Activated CD8-positive, alpha-beta memory T cell treated with anti-CD3 and anti-CD28 coated beads, Interleukin-2, amount 50 U/mL, for 48 hours (primary cell): ENCODE measurements at regions not wholly inside any gene's neighbourhood (a gene's known extent, or its start where the extent isn't known, plus 50 kb on each side); places are given as distances from the start of the nearest gene placed in this dataset.

Source experiments
- DNase-seq: peaks from one replicate; pipeline ENCODE4 v3.0.0-alpha.2; 2020

- no peak for DNase-seq
Measured at GRCh38 chr12:83408851-83409250, 722.1 kb downstream of the TMTC2 start.

DNA sequence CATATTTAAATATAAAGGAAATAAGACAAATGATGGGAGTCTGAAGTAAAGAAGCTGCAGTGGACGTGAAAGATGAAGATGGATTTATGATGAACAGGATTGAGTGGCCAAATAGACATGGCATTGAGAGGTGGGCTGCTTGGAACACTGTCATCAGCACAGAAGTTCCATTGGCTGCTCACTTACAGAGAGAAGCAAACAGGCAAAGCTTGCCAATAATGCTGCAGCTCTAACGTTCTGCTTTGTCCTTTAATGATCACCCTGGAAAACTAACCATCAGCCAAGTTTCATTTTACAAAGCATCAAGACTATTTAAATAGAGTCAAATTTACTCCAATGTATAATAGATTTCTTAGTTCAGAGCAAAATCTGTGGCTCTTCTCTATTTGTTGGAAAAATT is 721.4 kb downstream of the TMTC2 start:
- no peak for DNase-seq

GRCh38 chr12:83404521-83404920 is 717.8 kb downstream of the TMTC2 start:
- no peak for DNase-seq

DNA sequence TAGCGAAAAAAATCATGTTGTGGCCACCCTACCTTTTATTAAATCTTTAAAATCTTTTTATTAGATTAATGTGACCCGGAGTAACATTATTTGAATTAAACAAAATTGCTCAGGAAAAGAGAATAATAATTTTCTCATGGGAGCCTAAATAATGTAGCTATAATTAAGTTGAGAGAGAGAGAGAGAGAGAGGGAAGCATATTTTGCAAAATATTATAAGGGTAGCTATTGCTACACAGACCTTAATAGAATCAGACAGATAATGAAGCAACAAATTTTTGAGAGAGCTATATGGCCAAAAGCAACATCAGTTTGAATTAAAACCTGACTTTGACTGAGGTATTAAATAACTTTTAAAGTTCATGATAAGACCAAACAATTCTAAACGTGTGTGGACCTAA is 703.5 kb downstream of the TMTC2 start:
- no peak for DNase-seq

DNA sequence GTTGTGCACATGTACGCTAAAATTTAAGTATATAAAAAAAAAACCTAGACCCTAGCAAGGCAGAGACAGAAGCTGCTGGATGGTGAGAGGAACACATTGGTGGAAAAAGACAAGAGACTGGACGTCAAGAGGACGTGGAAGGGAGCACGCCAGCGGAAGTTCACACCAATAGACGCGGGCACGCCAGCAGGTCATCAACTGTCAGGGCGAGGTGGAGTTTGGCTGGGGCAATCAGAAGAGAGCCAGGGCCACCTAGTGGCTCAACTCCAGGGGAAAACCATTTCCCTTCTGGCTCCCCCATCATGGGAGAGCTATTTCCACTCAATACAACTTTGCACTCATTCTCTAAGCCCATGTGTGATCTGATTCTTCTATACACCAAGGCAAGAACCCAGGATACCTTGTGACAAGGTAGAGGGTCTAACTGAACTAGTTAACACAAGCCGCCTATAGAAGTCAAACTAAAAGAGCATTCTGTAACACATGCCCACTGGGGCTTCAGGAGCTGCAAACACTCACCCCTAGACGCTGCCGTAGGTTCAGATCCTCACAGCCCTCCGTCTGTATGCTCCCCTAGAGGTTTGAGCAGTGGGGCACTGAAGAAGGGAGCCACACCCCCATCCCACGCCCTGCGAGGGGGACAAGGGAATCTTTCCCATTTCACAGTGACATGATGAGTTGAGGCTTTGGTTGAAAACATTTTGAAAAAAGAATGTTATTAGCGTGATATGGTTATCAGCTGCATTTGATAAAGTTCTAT is 702.7 kb downstream of the TMTC2 start:
- no peak for DNase-seq

GRCh38 chr12:83388551-83388950 is 701.8 kb downstream of the TMTC2 start:
- no peak for DNase-seq

- DNase-seq, result no peak
Measured at GRCh38 chr12:83386527-83387264, 700.0 kb downstream of the TMTC2 start.

DNA sequence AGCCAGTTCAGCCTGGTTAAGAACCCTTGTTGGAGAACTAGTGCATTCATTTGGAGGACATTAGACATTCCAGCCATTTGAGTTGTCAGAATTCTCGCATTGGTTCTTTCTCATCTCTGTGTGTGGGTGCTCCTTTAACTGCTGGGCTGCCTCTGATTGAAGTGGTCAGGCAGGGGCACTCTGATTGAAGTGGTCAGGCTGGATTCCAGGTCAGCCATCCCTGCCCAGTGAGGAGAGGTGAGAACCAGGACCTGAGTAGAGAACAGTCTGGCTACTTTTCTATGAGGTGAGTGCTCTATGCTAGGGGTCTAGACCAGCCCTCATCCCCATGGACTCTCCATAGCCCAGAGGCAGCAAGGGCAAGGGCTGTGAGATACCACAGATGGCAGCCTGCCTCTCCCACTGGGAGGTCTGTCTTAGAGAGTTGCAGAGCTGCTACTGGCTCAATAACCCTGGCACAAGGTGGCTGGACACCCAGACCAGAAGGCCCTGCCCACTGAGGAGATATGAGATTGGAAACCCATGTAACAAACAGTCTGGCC is 691.6 kb downstream of the TMTC2 start:
- no peak for DNase-seq

GRCh38 chr12:83365317-83365716 is 678.6 kb downstream of the TMTC2 start:
- no peak for DNase-seq

DNA sequence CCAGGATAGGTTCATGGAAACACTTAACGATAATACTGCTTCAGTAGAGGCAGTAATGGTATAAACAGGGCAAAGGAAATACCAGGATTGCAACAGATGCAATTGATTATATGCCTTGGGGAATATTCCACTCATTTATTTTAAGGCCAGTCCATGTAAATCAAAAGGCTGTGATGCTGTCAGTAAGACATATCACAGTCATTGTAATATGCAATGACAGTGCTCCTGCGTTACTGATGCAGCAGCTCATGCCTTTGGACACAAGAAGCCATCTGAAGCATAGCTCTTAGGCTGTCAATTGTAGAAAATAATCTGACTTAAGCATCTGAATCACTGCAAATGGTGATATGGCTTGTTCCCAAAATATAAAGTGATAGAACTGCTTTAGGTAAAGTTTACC is 674.8 kb downstream of the TMTC2 start:
- no peak for DNase-seq

DNA sequence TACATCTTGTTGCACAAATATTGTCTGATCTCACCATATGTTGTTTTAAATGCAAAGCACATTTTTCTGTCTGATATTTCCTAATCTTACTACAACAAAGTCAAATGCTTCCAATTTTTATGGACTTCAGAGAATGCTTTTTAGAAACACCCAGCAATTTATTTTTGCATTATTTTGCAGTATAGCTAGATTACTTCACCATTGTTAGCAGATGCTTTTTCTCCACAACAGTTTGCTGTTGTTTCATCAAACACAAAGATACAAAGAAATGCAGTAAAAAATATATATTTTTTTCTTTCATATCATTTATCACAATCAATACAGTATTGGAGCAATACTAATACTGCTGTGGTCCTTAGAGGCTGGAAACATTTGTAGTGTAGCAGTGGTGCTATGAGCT is 674.4 kb downstream of the TMTC2 start:
- no peak for DNase-seq

- DNase-seq, result no peak
Measured at GRCh38 chr12:83349907-83350611, 663.4 kb downstream of the TMTC2 start.

- DNase-seq, result no peak
Measured at GRCh38 chr12:83346333-83346732, 659.6 kb downstream of the TMTC2 start.

DNA sequence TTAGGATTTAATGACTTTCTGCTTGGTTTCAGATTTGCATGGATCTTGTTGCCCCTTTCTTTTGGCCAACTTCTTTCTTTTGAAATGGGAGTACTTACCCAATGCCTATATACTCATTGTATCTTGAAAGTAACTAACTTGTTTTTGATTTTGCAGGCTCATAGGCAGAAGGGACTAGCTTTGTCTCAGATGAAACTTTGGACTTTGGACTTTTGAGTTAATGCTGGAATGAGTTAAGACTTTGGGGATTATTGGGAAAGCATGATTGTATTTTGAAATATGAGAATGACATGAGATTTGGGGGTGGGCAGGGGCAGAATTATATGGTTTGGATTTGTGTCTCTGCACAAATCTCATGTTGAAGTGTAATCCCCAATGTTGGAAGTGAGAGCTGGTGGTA is 657.1 kb downstream of the TMTC2 start:
- no peak for DNase-seq

- no peak for DNase-seq
Measured at GRCh38 chr12:83335748-83336147, 649.0 kb downstream of the TMTC2 start.

DNA sequence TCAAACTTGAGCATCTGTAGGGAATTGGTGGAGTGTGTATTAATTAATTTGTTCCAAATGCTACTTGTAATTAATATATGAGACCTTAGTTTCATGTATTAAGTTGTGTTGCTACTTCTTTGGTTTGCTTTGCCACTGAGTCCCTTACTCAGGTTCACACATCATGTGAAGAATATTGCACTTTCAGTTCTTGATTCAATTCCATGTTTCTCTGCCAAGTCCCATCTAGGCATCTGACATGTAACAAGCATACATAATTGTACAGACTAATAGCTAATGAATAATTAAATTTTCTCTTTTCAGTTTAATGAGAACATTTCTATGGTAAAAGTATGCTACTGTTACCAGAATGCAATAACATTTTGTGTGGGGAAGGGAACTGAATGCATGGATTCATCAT is 640.0 kb downstream of the TMTC2 start:
- DNase-seq, result no peak

GRCh38 chr12:83323866-83324265 is 637.2 kb downstream of the TMTC2 start:
- DNase-seq, result no peak

DNA sequence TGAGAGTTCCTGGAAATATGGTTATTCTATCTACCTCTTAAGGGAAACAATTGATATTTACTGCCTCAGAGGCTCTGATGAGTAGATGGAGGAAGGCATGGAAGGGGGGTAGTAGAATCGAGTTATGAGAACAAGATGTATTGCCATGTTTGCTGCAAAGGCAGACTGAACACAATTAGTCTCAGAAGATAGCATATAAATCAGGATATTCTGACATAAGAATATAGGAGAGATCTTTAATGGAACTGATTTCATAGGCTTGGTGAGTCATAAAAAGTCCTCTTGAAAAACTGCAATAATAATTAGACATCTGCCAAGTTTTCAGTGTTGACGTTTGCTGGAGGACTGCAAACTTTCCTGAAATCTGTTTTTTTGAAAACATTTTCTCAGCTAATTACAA is 636.1 kb downstream of the TMTC2 start:
- DNase-seq, result no peak

GRCh38 chr12:83321971-83322370 is 635.3 kb downstream of the TMTC2 start:
- no peak for DNase-seq

DNA sequence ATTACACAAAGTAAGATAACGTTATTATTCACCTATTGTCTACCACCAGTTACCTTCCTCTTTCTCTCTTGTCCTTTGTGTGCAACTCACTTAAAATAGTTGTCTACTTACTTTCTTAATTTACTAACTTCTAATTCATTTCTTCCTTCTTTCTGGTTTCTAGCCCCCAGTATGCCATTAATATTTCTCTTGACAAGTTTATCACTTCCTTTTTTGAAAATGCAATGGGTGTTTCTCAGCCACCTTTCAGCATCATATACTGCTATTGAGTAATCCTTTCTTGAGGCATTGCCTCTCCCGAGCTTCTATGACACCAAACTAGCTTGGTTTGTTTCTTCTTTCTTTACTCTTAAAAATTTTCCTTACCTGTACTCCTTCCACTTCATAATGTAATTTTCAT is 633.6 kb downstream of the TMTC2 start:
- no peak for DNase-seq

DNA sequence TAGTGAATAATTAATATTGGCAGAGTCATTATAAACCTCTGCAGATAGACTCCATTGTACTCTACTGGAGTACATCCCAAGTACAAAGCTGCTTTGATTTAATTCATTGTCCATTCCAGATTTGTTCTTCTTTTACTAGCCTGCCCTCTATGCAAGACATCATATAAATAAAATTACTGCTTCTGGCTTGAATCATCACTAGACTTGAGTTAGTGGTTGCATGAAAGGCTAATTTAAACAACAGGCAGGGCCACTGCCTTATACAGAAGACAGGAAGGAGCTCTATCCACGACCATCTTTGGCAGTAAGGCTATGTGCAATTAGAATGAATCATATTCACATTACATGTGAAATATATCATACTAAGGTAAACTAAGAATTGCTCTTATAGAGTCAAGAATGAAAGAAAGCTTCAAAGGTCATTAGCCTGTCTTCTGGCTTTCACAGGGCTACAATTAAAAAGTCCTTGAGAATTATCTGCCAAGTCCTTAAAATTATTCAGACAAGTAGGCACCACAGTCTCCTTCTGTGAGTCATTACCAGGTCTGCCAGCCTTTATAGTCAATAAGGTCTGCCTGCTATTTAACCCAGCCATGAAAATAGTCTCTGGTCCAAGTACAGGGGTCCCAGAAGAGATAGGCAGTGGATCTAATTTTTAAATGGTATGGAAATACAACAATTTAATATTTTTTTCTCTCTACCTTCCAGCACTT is 631.8 kb downstream of the TMTC2 start:
- no peak for DNase-seq

GRCh38 chr12:83317595-83317994 is 630.9 kb downstream of the TMTC2 start:
- no peak for DNase-seq

DNA sequence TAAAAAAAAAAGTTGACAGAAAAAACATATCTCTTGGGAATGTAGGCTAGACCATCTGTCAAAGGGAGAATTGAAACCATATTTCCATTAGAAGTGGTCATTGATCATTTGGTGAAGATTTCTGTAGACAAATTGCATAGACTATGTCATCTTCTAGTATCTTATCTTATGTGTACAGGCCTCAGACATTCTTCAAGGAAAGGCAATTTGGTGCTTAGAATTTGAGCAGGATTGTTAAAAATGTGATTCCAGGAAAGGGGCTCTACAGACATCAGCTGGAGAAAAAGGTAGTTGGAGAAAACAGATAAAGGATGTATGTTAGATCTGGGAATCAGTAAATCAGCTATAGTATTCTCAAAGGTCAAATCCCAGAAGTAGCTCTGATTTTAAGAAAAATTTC is 627.1 kb downstream of the TMTC2 start:
- DNase-seq, result no peak
